Stimulated activated CD4-positive, alpha-beta T cell treated with anti-CD3 and anti-CD28 coated beads, Interleukin-1b, Interleukin-23, amount 100 ng/mL, for 1 hour (primary cell): ENCODE measurements at regions not wholly inside any gene's neighbourhood (a gene's known extent, or its start where the extent isn't known, plus 50 kb on each side); places are given as distances from the start of the nearest gene placed in this dataset.
"Not testable (repeated sequence)": the region's sequence is repeated elsewhere in the genome, so short reads cannot be mapped to it uniquely, and the experiment has no call there.

Experiments used
- DNase-seq, 2 donors: peaks; one replicate each; pipeline ENCODE4 v3.0.0-alpha.2; 2020; ENCODE audit warnings: low read depth in 2 of 2

DNA sequence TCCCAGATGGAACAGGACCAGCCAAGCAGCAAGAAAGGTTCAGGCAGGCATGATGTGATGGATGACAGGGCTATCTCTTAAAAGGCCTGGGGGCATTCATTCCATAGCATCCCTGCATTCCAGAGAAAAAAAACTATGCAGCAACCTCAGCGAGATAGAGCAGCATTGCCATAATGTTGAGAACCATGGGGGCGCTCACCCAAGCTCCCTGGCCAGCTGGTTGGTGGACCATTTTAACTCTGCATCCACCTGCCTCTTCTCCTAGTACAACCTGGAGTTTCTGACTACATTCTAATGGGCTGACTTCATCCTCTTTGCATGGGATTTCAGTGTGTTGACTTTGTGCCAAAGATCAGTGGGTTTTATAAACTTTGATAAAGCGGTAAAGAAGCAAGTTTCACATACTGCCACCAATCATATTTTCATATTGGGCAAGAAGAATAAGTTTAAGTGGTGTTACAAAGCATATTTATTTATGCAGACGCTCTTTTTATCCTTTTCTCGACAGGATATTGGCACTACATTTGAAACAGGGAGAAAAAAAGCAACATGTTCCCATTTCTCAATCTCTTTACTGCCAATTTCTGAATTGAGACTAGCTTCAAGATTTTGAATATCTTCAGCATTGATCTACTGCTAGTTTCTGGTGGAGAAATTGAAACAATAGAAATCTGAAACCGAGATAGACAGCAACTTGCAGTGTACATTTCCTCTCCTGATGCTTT, 378.3 kb upstream of the WWC1 start:
- no peak for DNase-seq

GRCh38 chr5:167915237-167915636, 376.2 kb upstream of the WWC1 start:
- DNase-seq: no peak

GRCh38 chr5:167916261-167916691, 375.2 kb upstream of the WWC1 start:
- DNase-seq: no peak

- no peak for DNase-seq
These were observed 374.7 kb upstream of the WWC1 start for GRCh38 chr5:167916706-167917105.

DNA sequence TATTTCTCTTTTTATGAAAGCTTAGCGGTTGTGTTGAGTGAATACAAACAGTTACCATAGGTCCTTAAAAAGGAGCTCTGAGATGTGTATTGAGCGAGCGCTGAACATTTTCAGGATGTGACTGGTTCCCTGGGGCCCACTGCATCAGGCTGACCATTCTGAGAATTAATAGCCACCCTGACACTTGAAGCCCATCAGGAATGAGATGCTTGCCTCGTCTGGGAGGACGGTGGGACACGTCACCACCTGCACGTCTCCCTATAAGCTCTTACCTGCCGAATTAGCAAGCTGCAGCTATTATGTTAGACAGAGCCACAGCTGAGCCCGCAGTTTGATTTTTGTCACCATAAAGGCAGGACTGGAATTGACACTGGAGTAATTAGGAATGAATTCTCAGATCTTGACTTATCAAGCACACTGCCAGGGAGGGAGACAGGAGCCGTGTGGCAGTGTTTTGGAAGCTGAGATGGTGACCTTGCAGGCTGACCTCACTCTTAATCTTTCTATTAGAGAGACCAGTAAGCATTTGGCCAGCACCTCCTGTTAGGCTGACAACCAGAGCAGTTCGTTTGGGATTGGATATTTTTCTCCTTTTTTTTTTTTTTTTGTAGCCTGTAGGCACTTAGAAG, 373.1 kb upstream of the WWC1 start:
- no peak for DNase-seq

GRCh38 chr5:167918813-167919483, 372.5 kb upstream of the WWC1 start:
- DNase-seq: no peak

- no peak for DNase-seq
These were observed 370.9 kb upstream of the WWC1 start for GRCh38 chr5:167920589-167920988.

GRCh38 chr5:167921796-167922195, 369.6 kb upstream of the WWC1 start:
- no peak for DNase-seq

- no peak for DNase-seq
These were observed 368.0 kb upstream of the WWC1 start for GRCh38 chr5:167923396-167923795.

GRCh38 chr5:167929841-167930240, 361.6 kb upstream of the WWC1 start:
- DNase-seq: no peak

DNA sequence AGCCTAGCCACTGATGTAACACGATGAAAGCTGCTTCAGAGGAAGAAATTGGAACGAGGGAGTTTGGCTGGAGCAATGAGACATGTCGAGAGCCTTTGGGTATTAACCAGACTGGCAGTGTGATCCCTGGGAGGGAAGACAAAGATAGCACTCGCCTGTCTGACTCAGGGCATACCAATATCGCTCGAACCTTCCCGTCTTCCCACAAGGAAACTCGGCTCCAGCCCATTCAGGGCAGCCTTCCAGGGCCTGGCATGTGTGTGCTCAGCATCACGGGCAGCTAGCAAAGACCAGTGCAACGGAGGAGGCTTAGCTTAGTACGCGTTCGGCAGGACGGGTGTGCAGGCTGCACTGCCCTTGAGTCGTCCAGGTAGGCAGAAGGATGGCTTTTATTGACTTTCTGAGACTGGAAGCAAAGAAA, 356.9 kb upstream of the WWC1 start:
- no peak for DNase-seq

GRCh38 chr5:167936022-167936421, 355.4 kb upstream of the WWC1 start:
- no peak for DNase-seq

DNA sequence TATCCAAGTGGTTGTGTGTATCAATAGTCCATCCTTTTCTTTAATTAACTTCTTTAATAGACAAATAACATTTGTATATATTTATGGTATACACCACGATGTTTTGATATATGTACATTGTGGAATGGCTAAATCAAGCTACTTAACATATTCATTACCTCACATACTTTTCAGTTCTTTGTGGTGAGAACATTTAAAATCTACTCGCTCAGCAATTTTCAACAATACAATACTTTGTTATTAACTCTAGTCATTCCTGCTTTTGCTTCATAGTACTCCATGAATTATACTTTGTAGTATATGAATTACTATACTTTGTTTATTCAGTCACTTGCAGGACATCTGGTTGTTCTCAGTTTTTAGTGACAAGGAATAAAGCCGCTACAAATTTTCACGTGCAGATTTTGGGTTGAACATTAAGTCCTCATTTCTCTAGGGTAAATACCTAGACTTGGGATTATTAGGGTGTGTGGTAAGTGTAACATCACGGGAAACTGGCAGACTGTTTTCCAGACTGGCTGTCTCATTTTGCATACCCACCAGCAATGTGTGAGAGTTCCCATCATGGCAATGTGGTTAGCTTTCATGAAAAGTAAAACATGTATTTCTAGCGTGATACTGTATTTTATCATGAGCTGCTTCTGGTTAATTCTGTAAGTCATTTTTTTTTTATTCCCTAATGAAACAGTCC, 354.4 kb upstream of the WWC1 start:
- no peak for DNase-seq

DNA sequence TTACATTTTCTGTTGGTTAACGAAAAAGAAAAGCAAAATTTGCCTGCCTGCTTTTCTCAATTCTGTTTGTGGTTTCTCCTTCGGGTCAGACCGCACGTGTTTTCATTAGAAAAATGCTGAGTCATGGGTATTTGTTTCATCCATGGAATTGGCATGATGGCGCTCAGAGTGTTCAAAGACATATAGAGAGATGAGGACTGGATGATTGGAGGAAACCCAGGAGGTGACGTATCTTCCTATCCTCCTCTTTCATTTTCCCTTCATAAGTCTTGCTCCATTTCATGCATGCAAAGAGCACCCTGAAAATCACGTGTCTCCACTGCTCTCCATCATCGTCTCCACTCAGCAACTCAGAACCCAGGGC, 353.8 kb upstream of the WWC1 start:
- no peak for DNase-seq

- no peak for DNase-seq
These were observed 351.8 kb upstream of the WWC1 start for GRCh38 chr5:167939686-167940085.

DNA sequence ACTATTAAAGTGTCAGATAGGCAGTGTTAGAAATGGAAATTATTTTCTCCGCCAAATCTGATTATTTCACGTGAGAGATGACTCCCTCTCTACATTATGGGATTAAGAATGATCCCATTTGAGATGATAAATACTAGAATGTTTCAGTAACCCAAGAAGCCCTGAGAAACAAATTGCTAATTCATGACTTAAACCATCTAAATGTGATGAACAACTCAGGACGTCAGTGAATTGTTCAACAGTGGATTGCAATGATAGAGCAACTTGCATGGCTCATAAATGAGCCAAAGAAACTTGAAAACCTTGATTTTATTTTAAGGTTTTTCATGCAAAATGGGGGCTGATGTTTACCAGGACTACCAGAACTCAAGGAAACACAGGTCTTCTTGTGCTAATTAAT, 350.5 kb upstream of the WWC1 start:
- no peak for DNase-seq

DNA sequence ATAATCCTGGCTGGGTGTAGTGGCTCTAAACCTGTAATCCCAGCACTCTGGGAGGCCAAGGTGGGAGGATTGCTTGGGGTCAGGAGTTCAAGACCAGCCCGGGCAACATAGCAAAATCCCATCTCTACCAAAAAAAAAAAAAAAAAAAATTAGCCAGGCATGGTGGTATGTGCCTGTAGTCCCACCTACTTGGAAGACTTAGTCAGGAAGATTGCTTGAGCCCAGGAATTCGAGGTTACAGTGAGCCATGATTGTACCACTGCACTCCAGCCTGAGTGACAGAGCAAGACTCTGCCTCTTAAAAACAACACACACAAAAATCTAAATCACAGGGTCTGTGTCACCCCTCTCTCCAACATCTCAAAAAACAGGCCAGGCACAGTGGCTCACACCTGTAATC, 349.9 kb upstream of the WWC1 start:
- DNase-seq: not testable (repeated sequence)

- DNase-seq: no peak
These were observed 348.1 kb upstream of the WWC1 start for GRCh38 chr5:167943343-167943742.

DNA sequence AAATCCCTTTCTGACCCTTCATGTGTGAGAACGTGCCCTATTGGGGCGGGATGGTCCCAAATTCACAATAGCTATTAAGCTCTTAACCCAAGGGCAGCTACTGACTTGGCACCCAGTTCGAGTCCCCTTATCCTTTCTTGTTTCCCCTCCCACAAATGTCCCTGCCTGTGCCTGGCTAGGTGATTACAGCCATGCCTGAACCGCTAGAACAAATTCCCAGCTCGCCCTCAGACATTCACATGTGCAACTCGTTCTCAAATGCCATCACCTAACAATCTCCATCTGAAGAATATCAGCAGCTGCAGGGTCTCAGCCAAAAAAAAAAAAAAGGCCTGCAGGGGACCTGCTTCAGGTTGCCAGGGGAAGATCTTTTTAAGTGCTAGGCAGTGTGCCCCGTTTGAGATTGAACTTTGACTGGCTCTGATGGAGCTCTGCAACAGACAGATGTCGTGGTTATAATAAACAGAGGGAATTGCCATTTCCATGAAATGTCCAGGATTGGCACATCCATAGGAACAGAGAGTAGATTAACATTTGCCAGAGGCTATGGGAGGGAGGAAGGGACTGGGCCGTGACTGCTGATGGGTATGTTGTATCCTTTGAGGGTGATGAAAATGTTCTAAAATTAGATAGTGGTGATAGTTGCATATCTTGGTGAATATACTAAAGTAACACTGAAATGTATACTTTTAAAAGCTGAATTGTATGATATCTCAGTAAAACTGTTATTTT, 347.2 kb upstream of the WWC1 start:
- no peak for DNase-seq

DNA sequence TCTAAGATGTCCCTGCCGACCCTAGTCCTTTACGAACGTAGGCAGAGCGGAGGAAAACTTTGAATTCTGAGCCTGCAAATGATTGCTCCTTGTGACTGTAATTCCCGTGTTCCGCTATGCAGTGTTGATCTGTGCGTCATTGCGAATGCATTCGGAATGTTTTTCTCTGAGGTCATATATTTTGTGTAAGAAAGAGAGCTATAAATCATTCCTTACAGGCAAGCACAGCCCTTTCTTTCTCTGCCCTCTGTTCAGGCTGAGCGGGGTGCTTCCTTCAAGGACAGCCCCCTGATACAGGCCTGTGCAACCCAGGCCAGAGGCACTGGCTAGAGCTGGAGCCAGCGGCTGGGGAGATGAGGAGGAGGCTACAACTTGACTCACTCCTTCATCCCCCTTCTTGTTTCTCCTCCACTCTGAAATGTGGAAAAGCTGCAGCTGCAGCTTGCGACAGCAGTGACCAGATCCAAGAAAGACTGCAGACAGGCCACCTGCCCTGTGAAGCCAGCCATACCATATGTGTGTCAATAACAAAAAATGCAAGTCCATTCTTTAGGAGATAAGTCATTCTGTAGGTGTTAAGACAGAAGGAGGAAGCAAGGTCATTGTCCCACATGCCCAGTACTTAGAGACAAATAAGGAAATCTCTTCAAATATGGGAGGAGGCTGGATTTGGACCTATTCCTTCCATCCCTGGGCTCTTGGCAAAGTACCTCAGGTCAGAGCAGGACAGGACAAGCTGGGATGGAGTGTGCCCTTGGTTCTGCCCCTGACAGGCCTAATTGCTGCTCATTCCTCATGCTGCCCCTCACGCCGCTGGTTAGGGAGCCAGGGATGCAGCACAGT, 345.7 kb upstream of the WWC1 start:
- DNase-seq: no peak

- DNase-seq: no peak
These were observed 344.1 kb upstream of the WWC1 start for GRCh38 chr5:167947306-167947705.
